ENCODE measurements at regions not wholly inside any gene's neighbourhood (a gene's known extent, or its start where the extent isn't known, plus 50 kb on each side); places are given as distances from the start of the nearest gene placed in this dataset.

DNA sequence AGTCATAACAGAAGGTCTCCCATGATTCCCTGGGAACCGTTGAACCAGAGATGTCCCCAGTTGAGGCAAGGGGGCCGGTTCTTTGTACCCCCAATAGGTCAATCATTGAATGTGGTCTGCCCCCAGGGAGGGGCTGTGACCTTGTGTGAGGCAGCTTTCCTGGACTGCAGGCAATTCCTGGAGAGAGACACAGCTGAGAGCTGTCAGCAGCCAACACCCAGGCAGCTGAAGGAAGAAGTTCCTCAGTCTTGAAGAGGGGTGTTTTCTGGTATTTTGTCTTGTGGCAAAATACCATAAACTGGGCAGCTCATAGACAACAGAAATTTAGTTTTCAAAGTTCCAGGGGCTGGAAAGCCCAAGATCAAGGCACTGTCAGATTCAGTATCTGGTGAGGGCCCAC is 185.7 kb upstream of the ATP6AP2 start:
- ATAC-seq: no peak

GRCh38 chrX:40394302-40394701 is 186.5 kb upstream of the ATP6AP2 start:
- no peak overlapping the region for H3K4me3 ChIP-seq
- no peaks in the 10 kb centered on the region for H3K36me3 ChIP-seq
- ATAC-seq (no peak), DNase-seq (no peak)
- no peaks in the 10 kb centered on the region for H3K27me3 ChIP-seq
- no peak overlapping the region for H3K27ac ChIP-seq
- in situ Hi-C loops (cut with MboI; ENCODE audit: low sequenced_read_pairs in 4 of 4): no loop called here
- intact Hi-C loops (cut with DNase I; ENCODE audit: low total_unique reads): no loop called here
- no peak for TF ChIP-seq POLR2A (IDR thresholded peaks at IDR 0.05)
- H3K9me3 ChIP-seq: no peaks in the 10 kb centered on the region
- no peaks in the 10 kb centered on the region for H3K4me1 ChIP-seq

More for the DNA sequence above, 185.7 kb upstream of the ATP6AP2 start:
- Histone ChIP-seq H3K4me3 (no peak overlapping the region), H3K27ac (no peak overlapping the region), H3K9me3 (no peaks in the 10 kb centered on the region), H3K4me1 (no peaks in the 10 kb centered on the region), H3K27me3 (no peaks in the 10 kb centered on the region), H3K36me3 (no peaks in the 10 kb centered on the region)
- in situ Hi-C loops (cut with MboI; ENCODE audit: low sequenced_read_pairs in 4 of 4): no loop called here
- intact Hi-C loops (cut with DNase I; ENCODE audit: low total_unique reads): no loop called here
- no peak for TF ChIP-seq POLR2A (IDR thresholded peaks at IDR 0.05)
- TF ChIP-seq, protein P1, sequence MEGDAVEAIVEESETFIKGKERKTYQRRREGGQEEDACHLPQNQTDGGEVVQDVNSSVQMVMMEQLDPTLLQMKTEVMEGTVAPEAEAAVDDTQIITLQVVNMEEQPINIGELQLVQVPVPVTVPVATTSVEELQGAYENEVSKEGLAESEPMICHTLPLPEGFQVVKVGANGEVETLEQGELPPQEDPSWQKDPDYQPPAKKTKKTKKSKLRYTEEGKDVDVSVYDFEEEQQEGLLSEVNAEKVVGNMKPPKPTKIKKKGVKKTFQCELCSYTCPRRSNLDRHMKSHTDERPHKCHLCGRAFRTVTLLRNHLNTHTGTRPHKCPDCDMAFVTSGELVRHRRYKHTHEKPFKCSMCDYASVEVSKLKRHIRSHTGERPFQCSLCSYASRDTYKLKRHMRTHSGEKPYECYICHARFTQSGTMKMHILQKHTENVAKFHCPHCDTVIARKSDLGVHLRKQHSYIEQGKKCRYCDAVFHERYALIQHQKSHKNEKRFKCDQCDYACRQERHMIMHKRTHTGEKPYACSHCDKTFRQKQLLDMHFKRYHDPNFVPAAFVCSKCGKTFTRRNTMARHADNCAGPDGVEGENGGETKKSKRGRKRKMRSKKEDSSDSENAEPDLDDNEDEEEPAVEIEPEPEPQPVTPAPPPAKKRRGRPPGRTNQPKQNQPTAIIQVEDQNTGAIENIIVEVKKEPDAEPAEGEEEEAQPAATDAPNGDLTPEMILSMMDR (IDR thresholded peaks at IDR 0.05 in 4 of 5, conservative IDR thresholded peaks at IDR 0.05 in 1 of 5): no peak
- no peak for DNase-seq

DNA sequence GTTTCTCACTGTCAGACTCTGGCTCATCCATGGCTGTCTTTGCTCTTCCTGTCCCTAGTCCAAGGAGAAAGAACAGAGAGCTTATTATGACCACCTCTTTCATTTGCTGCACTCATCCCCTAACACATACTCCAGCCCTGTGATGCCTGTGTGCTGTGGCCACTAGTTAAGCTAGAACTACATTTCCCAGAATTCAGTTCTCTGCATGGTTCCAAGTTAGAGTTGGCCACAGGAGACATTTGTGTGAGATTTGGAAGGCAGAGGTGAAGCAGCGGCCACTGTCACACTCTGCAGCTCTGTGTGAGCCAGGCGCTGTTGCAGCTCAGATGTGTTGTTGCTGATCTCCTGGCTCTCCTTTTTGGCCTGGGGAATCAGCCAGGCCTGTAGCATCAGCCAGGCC is 188.2 kb upstream of the ATP6AP2 start:
- in situ Hi-C loops (cut with MboI; ENCODE audit: low sequenced_read_pairs in 4 of 4) (no loop called here), intact Hi-C loops (cut with DNase I; ENCODE audit: low total_unique reads) (no loop called here)
- H3K4me3 ChIP-seq: no peak overlapping the region
- no peak for DNase-seq
- H3K9me3 ChIP-seq: no peaks in the 10 kb centered on the region
- no peaks in the 10 kb centered on the region for H3K27me3 ChIP-seq
- ATAC-seq: no peak
- no peak overlapping the region for H3K27ac ChIP-seq
- TF ChIP-seq, protein P1 (IDR thresholded peaks at IDR 0.05 in 4 of 5, conservative IDR thresholded peaks at IDR 0.05 in 1 of 5): no peak
- TF ChIP-seq POLR2A (IDR thresholded peaks at IDR 0.05): no peak
- H3K36me3 ChIP-seq: no peaks in the 10 kb centered on the region
- no peaks in the 10 kb centered on the region for H3K4me1 ChIP-seq

GRCh38 chrX:40391662-40392061 is 189.1 kb upstream of the ATP6AP2 start:
- Histone ChIP-seq H3K4me3 (no peak overlapping the region), H3K27me3 (peaks cover 0 to under 1% (median 0%) of the 10 kb centered on the region in 3 donors), H3K36me3 (no peaks in the 10 kb centered on the region), H3K9me3 (no peaks in the 10 kb centered on the region), H3K4me1 (no peaks in the 10 kb centered on the region), H3K27ac (no peak overlapping the region)
- intact Hi-C loops (cut with DNase I; ENCODE audit: low total_unique reads) (no loop called here), in situ Hi-C loops (cut with MboI; ENCODE audit: low sequenced_read_pairs in 4 of 4) (no loop called here)
- no peak for TF ChIP-seq POLR2A (IDR thresholded peaks at IDR 0.05)
- TF ChIP-seq, protein P1 (IDR thresholded peaks at IDR 0.05 in 4 of 5, conservative IDR thresholded peaks at IDR 0.05 in 1 of 5): no peak
- ATAC-seq (no peak), DNase-seq (no peak)

- in situ Hi-C loops (cut with MboI; ENCODE audit: low sequenced_read_pairs in 4 of 4): no loop called here
- no peaks in the 10 kb centered on the region for H3K9me3 ChIP-seq
- intact Hi-C loops (cut with DNase I; ENCODE audit: low total_unique reads): no loop called here
- H3K36me3 ChIP-seq: no peaks in the 10 kb centered on the region
- no peak overlapping the region for H3K4me3 ChIP-seq
- peaks cover 0 to 4% (median 0%) of the 10 kb centered on the region in 3 donors for H3K27me3 ChIP-seq
- ATAC-seq: no peak
- no peak overlapping the region for H3K27ac ChIP-seq
- DNase-seq: no peak
- TF ChIP-seq, protein P1 (IDR thresholded peaks at IDR 0.05 in 4 of 5, conservative IDR thresholded peaks at IDR 0.05 in 1 of 5): no peak
- TF ChIP-seq POLR2A (IDR thresholded peaks at IDR 0.05): no peak
- H3K4me1 ChIP-seq: no peaks in the 10 kb centered on the region
Measured at GRCh38 chrX:40389555-40389954, 191.2 kb upstream of the ATP6AP2 start.
